Natural killer cell (primary cell): ENCODE measurements at regions not wholly inside any gene's neighbourhood (a gene's known extent, or its start where the extent isn't known, plus 50 kb on each side); places are given as distances from the start of the nearest gene placed in this dataset.

ENCODE experiments used
- ATAC-seq, 3 donors: fragments of 150-1000 bp in 2 of 3; fragments of 200-7000 bp in 1 of 3; cut with Tn5 transposase; 1 replicate in 1 of 3; 2 replicates in 2 of 3; pipeline ENCODE4 v1.10.0; 2021; ENCODE audit warnings: mild to moderate bottlenecking in 2 of 3, moderate library complexity in 2 of 3
- DNase-seq, 2 donors: peaks; one replicate each; pipeline versions ENCODE4 v3.0.0 to v3.0.0-alpha.2; 2013 to 2021; ENCODE audit warnings: mixed read lengths in 1 of 2
- H3K27ac ChIP-seq: one replicate; pipeline ENCODE4 v1.5.1; 2013; ENCODE audit warnings: mild to moderate bottlenecking, low read length
- H3K27me3 ChIP-seq: one replicate; pipeline ENCODE4 v1.6.1; 2013; ENCODE audit warnings: low read length; ENCODE audit not compliant: control insufficient read depth, insufficient read depth
- H3K36me3 ChIP-seq: one replicate; pipeline ENCODE4 v1.6.1; 2013; ENCODE audit warnings: low read length; ENCODE audit not compliant: control insufficient read depth, insufficient read depth
- H3K4me1 ChIP-seq: one replicate; pipeline ENCODE4 v1.6.1; 2013; ENCODE audit warnings: low read length; ENCODE audit not compliant: control insufficient read depth, insufficient read depth
- H3K4me3 ChIP-seq: one replicate; pipeline ENCODE4 v1.5.1; 2013; ENCODE audit warnings: low read length
- H3K9me3 ChIP-seq: one replicate; pipeline ENCODE4 v1.6.1; 2013; ENCODE audit warnings: low read length; ENCODE audit not compliant: control insufficient read depth, insufficient read depth
- H3K27ac Mint-ChIP-seq, 2 donors: one replicate each; pipeline ENCODE4 v1.8.0; 2022; ENCODE audit warnings: mild to moderate bottlenecking in 2 of 2, mixed read lengths in 2 of 2, moderate library complexity in 1 of 2
- H3K27me3 Mint-ChIP-seq, 2 donors: one replicate each; pipeline ENCODE4 v1.8.0; 2022; ENCODE audit warnings: low read depth in 2 of 2, mixed read lengths in 2 of 2
- H3K36me3 Mint-ChIP-seq: one replicate; pipeline ENCODE4 v1.8.0; 2022; ENCODE audit warnings: mixed read lengths
- H3K4me1 Mint-ChIP-seq, 2 donors: one replicate each; pipeline ENCODE4 v1.8.0; 2022; ENCODE audit warnings: mixed read lengths in 2 of 2
- H3K4me3 Mint-ChIP-seq: one replicate; pipeline ENCODE4 v1.8.0; 2022; ENCODE audit warnings: mild to moderate bottlenecking, moderate library complexity, mixed read lengths
- H3K9me3 Mint-ChIP-seq, 2 donors: one replicate each; pipeline ENCODE4 v1.8.0; 2022; ENCODE audit warnings: mixed read lengths in 2 of 2
- CTCF ChIP-seq: fragments of 200-600 bp; IDR thresholded peaks from one replicate; pipeline ENCODE4 v1.8.0; 2022; ENCODE audit warnings: antibody characterized with exemption
- WGBS: methylation state at CpG from one replicate; pipeline ENCODE4 v1.1.7; 2013; ENCODE audit warnings: missing lambda C conversion rate; ENCODE audit not compliant: insufficient coverage; 5-methylcytosine and 5-hydroxymethylcytosine counted together
- intact Hi-C: fragments of 100-400 bp; cut with micrococcal nuclease; formaldehyde crosslinking; loops from one replicate; pipeline ENCODE4 v1.14.2; 2022

GRCh38 chr15:91498749-91499062 lies 354.8 kb upstream of the SLCO3A1 start:
- no peaks in the 10 kb centered on the region for H3K36me3 ChIP-seq
- 80% methylated on average over 1 of the region's 1 CpG for WGBS
- no peak overlapping the region for H3K27ac ChIP-seq
- no peak overlapping the region for H3K4me3 ChIP-seq
- H3K27me3 ChIP-seq: no peaks in the 10 kb centered on the region
- Mint-ChIP-seq H3K9me3 (no peaks in the 10 kb centered on the region), H3K4me1 (no peaks in the 10 kb centered on the region), H3K27me3 (peaks cover 21 to 29% of the 10 kb centered on the region in 2 donors), H3K36me3 (no peaks in the 10 kb centered on the region), H3K4me3 (no peak overlapping the region), H3K27ac (no peak overlapping the region)
- no peaks in the 10 kb centered on the region for H3K4me1 ChIP-seq
- intact Hi-C loops: no loop called here
- H3K9me3 ChIP-seq: no peaks in the 10 kb centered on the region
- no peak for ATAC-seq
- DNase-seq: no peak
- TF ChIP-seq CTCF: no peak

DNA sequence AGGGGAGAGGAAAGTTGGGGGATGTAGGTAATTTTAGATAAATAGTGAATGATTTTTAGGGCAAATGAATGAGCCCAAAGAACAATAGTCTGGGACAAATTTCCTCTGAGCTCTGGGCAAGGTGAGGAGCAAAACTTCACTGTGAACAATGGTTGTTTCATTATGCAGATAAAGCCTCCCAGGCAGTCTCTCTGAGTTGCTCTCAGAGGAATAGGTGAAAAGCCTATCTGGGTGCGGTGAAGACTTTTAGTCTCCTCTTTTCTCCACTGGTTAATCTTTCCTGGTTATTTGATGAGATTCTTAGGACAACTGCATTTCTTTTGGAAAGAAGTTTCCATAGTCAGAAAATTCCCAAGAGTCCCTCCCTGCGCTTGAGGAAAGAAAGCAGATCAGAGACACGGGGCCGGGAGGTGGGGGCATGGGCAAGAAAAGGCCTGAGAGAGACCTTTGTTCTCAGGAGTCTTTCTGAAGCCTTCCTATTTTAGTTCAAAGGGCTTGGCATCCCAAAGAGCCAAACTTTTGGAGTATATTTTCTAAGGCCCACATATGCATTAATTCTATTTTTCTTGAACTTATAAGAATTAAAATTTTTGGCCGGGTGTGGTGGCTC lies 353.6 kb upstream of the SLCO3A1 start:
- no peak overlapping the region for H3K27ac ChIP-seq
- no peaks in the 10 kb centered on the region for H3K9me3 Mint-ChIP-seq
- ATAC-seq: no peak
- no peak overlapping the region for H3K27ac Mint-ChIP-seq
- H3K4me3 Mint-ChIP-seq: no peak overlapping the region
- H3K9me3 ChIP-seq: no peaks in the 10 kb centered on the region
- no peaks in the 10 kb centered on the region for H3K36me3 Mint-ChIP-seq
- over 99% methylated on average over 5 of the region's 5 CpGs for WGBS
- no peak for DNase-seq
- H3K27me3 Mint-ChIP-seq: peaks cover 21 to 29% of the 10 kb centered on the region in 2 donors
- TF ChIP-seq CTCF: no peak
- no peaks in the 10 kb centered on the region for H3K4me1 ChIP-seq
- no peaks in the 10 kb centered on the region for H3K36me3 ChIP-seq
- H3K4me1 Mint-ChIP-seq: no peaks in the 10 kb centered on the region
- H3K4me3 ChIP-seq: no peak overlapping the region
- H3K27me3 ChIP-seq: no peaks in the 10 kb centered on the region
- intact Hi-C loops: no loop called here

- Mint-ChIP-seq H3K4me3 (no peak overlapping the region), H3K9me3 (no peaks in the 10 kb centered on the region), H3K27ac (no peak overlapping the region), H3K4me1 (no peaks in the 10 kb centered on the region), H3K36me3 (no peaks in the 10 kb centered on the region), H3K27me3 (peaks cover 20 to 35% of the 10 kb centered on the region in 2 donors)
- TF ChIP-seq CTCF: no peak
- Histone ChIP-seq H3K9me3 (no peaks in the 10 kb centered on the region), H3K36me3 (no peaks in the 10 kb centered on the region), H3K27me3 (no peaks in the 10 kb centered on the region), H3K4me1 (no peaks in the 10 kb centered on the region), H3K27ac (no peak overlapping the region), H3K4me3 (no peak overlapping the region)
- DNase-seq: no peak
- no peak for ATAC-seq
- 90% methylated on average over 2 of the region's 3 CpGs for WGBS
- intact Hi-C loops: no loop called here
Measured at GRCh38 chr15:91508633-91509032, 344.9 kb upstream of the SLCO3A1 start.

DNA sequence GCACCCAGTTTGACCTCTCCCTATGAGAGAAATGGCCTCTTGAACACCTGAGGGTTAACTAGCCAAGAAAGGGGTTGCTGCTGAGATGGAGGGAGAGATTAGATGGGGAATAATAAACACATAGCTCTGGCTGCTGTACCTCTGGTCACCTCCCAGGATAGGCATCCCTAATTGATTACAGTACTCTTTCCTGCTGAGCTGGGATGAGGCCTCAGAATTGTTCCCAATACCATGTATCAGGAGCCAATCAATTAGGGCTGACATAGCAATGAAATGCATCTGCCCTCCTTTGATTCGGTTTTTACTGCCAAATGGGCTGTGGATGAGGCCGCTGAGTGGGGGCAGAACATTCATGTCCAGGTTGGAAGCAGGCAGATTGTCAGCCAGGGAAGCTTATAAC lies 339.4 kb upstream of the SLCO3A1 start:
- no peak overlapping the region for H3K27ac ChIP-seq

More for the DNA sequence above, 339.4 kb upstream of the SLCO3A1 start:
- Mint-ChIP-seq H3K9me3 (no peaks in the 10 kb centered on the region), H3K27me3 (peaks cover 21 to 35% of the 10 kb centered on the region in 2 donors), H3K36me3 (no peaks in the 10 kb centered on the region), H3K4me3 (no peak overlapping the region), H3K27ac (no peak overlapping the region), H3K4me1 (peaks cover 0 to 6% of the 10 kb centered on the region in 2 donors)
- intact Hi-C loops: no loop called here
- no peaks in the 10 kb centered on the region for H3K27me3 ChIP-seq
- H3K36me3 ChIP-seq: no peaks in the 10 kb centered on the region
- no peak overlapping the region for H3K4me3 ChIP-seq
- ATAC-seq: no peak
- no peaks in the 10 kb centered on the region for H3K9me3 ChIP-seq
- no peak for DNase-seq
- 89% methylated on average over 2 of the region's 2 CpGs for WGBS
- no peak for TF ChIP-seq CTCF
- no peaks in the 10 kb centered on the region for H3K4me1 ChIP-seq
